ENCODE measurements at regions not wholly inside any gene's neighbourhood (a gene's known extent, or its start where the extent isn't known, plus 50 kb on each side); places are given as distances from the start of the nearest gene placed in this dataset.

DNA sequence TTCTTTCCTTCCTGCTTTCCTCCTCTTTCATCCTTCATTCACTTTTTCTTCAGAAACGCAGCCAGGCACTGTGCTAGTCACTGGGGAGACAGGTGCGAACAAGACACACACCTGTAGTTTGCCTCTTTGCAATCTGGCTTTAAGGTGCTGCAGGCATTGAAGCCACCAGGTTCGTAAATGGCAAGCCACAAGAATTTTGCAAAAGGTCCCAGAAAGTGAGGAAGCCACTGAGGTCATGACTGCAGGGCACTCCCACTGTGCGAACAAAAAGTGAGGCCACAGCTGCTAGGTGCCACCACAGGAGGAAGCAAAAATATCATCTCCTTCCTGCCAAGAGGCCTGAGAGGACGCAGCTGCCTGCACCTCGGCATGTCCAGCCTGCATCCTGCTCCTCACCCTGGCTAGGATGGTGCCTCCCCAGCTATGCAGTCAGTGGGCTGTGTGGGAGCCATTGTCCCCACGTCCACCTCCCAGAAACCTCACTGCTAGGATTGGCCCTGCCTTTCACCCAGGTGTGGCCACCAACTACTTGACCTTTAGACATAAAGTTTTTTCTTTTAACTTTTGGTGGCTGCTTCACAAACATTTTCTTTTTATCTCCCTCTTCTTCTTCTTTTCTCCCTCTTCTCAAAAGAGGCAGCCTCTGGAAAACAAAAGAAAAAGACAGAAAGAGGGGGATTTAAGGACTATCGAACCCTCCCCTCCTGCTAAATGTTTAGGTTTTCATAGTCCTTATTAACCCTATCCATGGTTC, 230.8 kb downstream of the BCAS1 start:
- Mint-ChIP-seq H3K4me1 (ENCODE audit: low read depth) (no peaks in the 10 kb centered on the region), H3K27me3 (no peaks in the 10 kb centered on the region), H3K4me3 (ENCODE audit: low read depth) (no peak overlapping the region), H3K36me3 (ENCODE audit: insufficient read depth) (no peaks in the 10 kb centered on the region), H3K27ac (no peak overlapping the region), H3K9me3 (ENCODE audit: low read depth) (no peaks in the 10 kb centered on the region)
- TF ChIP-seq, protein P1, sequence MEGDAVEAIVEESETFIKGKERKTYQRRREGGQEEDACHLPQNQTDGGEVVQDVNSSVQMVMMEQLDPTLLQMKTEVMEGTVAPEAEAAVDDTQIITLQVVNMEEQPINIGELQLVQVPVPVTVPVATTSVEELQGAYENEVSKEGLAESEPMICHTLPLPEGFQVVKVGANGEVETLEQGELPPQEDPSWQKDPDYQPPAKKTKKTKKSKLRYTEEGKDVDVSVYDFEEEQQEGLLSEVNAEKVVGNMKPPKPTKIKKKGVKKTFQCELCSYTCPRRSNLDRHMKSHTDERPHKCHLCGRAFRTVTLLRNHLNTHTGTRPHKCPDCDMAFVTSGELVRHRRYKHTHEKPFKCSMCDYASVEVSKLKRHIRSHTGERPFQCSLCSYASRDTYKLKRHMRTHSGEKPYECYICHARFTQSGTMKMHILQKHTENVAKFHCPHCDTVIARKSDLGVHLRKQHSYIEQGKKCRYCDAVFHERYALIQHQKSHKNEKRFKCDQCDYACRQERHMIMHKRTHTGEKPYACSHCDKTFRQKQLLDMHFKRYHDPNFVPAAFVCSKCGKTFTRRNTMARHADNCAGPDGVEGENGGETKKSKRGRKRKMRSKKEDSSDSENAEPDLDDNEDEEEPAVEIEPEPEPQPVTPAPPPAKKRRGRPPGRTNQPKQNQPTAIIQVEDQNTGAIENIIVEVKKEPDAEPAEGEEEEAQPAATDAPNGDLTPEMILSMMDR (IDR thresholded peaks at IDR 0.05; ENCODE audit: unreplicated experiment): no peak
- DNase-seq (ENCODE audit: low spot score, unreplicated experiment): no peak

DNA sequence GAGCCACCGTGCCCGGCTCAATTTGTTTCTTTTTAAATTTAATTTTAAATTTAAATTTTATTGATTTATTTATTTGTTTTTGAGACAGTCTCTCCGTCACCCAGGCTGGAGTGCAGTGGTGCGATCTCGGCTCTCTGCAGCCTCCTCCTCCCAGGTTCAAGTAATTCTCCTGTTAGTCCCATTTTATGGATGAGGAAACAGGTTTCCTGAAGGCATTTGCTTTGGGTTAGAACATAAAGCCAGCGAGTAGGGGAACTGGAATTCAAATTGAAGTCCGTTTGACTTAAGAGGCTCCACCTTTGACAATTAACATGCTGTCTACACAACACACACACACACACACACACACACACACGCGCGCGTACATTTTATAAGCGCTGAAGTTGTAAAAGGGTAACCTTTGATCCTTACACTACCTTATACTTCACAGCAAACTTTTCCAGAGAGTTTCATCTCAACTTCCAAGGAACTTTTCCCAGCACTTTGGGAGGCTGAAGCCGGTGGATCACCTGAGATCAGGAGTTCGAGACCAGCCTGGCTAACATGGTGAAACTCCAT, 232.0 kb downstream of the BCAS1 start:
- no peaks in the 10 kb centered on the region for H3K27me3 Mint-ChIP-seq
- TF ChIP-seq, protein P1 (IDR thresholded peaks at IDR 0.05; ENCODE audit: unreplicated experiment): no peak
- no peak overlapping the region for H3K4me3 Mint-ChIP-seq (ENCODE audit: low read depth)
- DNase-seq (ENCODE audit: low spot score, unreplicated experiment): no peak
- H3K27ac Mint-ChIP-seq: no peak overlapping the region
- H3K36me3 Mint-ChIP-seq (ENCODE audit: insufficient read depth): no peaks in the 10 kb centered on the region
- no peaks in the 10 kb centered on the region for H3K4me1 Mint-ChIP-seq (ENCODE audit: low read depth)
- no peaks in the 10 kb centered on the region for H3K9me3 Mint-ChIP-seq (ENCODE audit: low read depth)

DNA sequence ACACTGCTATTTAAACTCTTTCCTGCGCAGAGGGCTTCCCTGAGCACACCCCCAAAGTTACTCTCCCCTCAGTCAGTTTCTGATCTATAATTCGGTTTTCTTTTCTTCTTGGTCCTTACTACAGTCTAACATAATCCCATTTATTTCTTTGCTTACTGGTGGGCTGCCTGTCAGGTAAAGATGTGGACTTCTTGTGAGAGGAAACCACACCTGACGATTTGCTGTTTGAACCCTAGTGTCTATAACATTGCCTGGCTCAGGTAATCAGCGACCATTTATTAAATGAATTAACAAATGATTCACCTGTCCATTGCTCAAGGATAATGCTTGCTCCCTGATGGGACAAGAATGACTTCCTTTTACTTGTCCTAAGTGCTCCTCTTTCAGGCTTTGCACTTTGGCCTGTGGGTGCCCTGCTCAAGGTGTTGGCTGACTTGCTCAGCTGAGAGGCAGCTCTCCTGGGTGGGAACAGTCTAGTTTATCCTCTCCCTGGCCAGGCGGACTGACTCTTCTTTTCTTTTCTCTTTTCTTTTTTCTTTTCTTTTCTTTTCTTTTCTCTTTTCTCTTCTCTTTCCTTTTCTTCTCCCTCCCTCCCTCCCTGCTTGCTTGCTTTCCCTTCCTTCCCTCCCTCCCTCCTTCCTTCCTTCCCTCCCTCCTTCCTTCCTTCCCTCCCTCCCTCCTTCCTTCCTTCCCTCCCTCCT, 233.1 kb downstream of the BCAS1 start:
- no peaks in the 10 kb centered on the region for H3K36me3 Mint-ChIP-seq (ENCODE audit: insufficient read depth)
- H3K4me3 Mint-ChIP-seq (ENCODE audit: low read depth): no peak overlapping the region
- no peaks in the 10 kb centered on the region for H3K27me3 Mint-ChIP-seq
- TF ChIP-seq, protein P1 (IDR thresholded peaks at IDR 0.05; ENCODE audit: unreplicated experiment): no peak
- H3K4me1 Mint-ChIP-seq (ENCODE audit: low read depth): no peaks in the 10 kb centered on the region
- H3K9me3 Mint-ChIP-seq (ENCODE audit: low read depth): no peaks in the 10 kb centered on the region
- H3K27ac Mint-ChIP-seq: no peak overlapping the region
- no peak for DNase-seq (ENCODE audit: low spot score, unreplicated experiment)

DNA sequence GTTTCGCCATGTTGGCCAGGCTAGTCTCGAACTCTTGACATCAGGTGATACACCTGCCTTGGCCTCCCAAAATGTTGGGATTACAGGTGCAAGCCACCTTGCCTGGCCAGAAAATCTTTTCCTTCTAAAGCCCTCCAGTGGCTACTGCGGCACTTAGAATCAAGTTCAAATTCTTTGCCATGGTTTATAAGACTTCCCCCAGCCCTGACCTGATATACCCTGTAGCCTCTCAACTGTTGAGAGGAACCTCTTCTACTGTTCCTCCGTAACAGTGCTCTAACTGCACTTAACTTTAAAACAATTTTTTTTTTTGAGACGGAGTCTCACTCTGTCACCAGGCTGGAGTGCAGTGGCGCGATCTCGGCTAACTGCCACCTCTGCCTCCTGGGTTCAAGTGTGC, 235.6 kb downstream of the BCAS1 start:
- Mint-ChIP-seq H3K27ac (no peak overlapping the region), H3K4me1 (ENCODE audit: low read depth) (peaks cover 3% of the 10 kb centered on the region), H3K36me3 (ENCODE audit: insufficient read depth) (no peaks in the 10 kb centered on the region), H3K27me3 (no peaks in the 10 kb centered on the region), H3K4me3 (ENCODE audit: low read depth) (no peak overlapping the region), H3K9me3 (ENCODE audit: low read depth) (no peaks in the 10 kb centered on the region)
- no peak for DNase-seq (ENCODE audit: low spot score, unreplicated experiment)
- TF ChIP-seq, protein P1 (IDR thresholded peaks at IDR 0.05; ENCODE audit: unreplicated experiment): no peak

DNA sequence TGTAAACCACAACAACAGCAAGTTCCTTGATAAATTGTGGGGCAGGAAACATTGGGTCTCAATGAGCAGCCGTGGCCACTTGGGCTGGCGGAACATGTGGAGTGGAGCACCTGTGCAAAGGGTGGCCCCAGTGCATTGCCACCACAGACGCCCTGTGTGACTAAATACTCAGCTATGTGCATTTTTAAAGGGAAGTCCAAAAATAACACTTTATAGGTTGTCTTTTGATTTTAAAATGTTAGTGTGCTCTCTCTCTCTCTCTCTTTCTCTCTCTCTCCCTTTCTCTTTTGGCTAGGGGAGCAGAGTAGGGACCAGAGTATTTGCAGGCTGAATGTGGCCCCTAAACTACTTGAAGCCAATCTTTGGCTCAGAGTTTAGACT, 236.3 kb downstream of the BCAS1 start:
- no peaks in the 10 kb centered on the region for H3K9me3 Mint-ChIP-seq (ENCODE audit: low read depth)
- TF ChIP-seq, protein P1 (IDR thresholded peaks at IDR 0.05; ENCODE audit: unreplicated experiment): no peak
- DNase-seq (ENCODE audit: low spot score, unreplicated experiment): no peak
- H3K4me1 Mint-ChIP-seq (ENCODE audit: low read depth): peaks cover 10% of the 10 kb centered on the region
- no peak overlapping the region for H3K27ac Mint-ChIP-seq
- no peaks in the 10 kb centered on the region for H3K36me3 Mint-ChIP-seq (ENCODE audit: insufficient read depth)
- H3K27me3 Mint-ChIP-seq: no peaks in the 10 kb centered on the region
- H3K4me3 Mint-ChIP-seq (ENCODE audit: low read depth): no peak overlapping the region

All from progenitor cell of endocrine pancreas (in vitro differentiated cells).